ENCODE measurements at regions not wholly inside any gene's neighbourhood (a gene's known extent, or its start where the extent isn't known, plus 50 kb on each side); places are given as distances from the start of the nearest gene placed in this dataset.

DNA sequence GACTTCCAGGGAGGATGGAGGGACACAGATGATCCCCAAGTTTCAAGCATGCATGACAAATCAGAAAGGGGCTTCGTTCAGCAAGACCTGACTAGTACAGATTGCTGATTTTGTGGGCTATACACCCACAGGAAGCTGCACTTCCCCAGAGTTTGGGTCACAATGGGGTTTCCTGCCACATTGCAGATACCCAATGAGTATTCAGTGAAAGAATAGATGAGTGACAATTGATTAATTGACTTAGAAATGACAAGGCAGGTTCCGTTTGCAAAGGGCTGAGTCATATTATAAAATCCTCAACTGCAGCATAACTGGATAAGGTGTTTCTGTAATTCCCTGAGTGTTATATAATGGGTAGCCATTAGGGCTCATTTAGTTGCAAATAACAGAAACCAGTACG lies 146.6 kb upstream of the TBL1X start:
- no peak for DNase-seq

DNA sequence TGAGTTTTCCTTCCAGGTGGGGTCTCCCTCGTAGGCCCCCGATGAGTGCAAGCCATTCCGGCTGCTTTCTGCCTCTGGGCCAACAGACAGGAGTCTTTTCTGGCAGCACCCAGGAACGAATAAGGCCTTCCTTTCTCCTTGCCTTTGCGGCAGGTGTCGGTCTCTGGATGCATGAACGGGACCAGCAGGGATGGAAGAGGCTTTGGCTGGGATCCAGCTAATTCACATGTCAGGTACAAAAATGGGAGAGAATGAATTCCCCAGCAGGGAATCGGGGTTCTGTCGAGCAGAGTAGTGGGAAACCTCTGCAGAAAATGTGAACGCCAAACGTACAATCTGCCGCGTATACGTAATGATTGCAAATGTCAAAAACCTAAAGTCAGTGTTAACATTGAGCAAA lies 146.1 kb upstream of the TBL1X start:
- no peak for DNase-seq

- no peak for DNase-seq
These were observed 143.9 kb upstream of the TBL1X start for GRCh38 chrX:9320940-9321339.

GRCh38 chrX:9324676-9325075 lies 140.2 kb upstream of the TBL1X start:
- no peak for DNase-seq

DNA sequence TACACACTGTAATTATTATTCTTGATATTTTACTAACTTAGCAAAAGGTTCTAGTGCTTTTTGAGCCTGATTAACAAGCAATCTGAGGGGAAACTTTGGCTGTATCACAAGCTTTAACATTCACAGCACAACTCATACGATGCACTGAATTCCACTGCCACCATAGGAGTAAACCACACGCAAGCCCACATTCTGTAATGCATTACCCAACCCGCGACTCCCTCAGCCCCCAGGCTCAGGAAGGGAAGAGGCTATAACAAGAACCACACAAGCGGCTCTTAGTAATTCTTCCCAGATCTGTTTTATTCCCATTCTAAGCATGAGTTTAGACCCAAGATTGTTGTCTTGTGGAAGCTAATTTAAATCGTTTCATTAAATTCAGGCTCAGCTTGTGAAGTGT lies 138.5 kb upstream of the TBL1X start:
- no peak for DNase-seq

DNA sequence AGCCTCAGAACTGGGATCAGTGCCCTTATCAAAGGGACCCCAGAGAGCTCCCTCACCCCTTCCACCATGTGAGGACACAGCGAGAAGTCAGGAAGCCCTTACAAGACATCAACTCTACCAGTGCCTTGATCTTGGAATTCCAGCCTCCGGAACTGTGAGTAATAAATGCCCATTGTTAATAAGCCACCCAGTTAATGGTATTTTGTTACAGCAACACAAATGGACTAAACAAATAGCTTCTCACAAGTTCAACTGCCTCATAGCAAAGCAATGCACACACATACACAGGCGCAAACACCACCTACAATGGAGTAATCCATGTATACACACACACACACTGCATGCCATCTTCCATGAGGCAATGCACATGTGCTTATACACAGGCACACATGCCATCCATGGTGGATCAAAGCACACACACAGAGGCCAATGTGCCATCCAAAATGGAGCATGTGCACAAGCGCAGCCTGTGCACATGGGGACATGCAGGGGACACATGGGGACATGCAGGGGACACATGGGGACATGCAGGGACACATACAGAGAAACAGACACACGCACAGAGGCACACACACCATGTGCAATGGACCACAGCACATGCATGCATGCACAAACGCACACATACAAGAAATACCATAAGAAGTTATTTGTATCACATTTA lies 137.6 kb upstream of the TBL1X start:
- no peak for DNase-seq

- DNase-seq, result no peak
These were observed 137.1 kb upstream of the TBL1X start for GRCh38 chrX:9327747-9328145.

- no peak for DNase-seq
These were observed 135.8 kb upstream of the TBL1X start for GRCh38 chrX:9329056-9329455.

DNA sequence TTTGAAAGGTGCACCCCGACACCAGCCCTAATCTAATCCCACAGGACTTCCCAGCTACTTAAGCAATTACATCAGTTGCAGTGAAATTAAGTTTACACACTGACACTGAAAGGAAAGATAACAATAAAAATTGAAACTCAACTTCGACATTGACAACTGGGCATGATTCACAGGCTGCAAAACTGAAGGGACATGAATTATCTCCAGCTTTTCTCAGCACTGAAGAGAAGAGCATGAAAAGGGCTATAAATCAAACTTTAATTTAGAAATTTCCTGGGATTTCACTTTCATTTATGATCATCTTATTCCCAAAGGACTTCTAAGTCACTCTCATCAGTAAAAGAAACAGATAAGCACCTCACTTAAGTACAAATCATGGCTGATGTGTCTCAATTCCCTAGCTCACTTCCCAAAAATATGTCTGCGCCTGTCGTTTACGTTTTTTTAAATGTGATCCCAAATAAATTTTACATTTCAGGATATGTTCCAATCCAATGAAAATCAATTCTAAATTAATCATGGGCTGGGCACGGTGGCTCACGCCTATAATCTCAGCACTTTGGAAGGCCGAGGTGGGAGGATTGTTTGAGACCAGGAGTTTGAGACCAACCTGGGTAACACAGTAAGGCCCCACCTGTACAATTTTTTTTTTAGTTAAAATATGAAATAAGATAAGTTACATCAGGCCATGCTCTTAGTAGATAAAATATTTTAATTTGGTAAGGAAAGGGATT lies 134.4 kb upstream of the TBL1X start:
- no peak for DNase-seq

DNA sequence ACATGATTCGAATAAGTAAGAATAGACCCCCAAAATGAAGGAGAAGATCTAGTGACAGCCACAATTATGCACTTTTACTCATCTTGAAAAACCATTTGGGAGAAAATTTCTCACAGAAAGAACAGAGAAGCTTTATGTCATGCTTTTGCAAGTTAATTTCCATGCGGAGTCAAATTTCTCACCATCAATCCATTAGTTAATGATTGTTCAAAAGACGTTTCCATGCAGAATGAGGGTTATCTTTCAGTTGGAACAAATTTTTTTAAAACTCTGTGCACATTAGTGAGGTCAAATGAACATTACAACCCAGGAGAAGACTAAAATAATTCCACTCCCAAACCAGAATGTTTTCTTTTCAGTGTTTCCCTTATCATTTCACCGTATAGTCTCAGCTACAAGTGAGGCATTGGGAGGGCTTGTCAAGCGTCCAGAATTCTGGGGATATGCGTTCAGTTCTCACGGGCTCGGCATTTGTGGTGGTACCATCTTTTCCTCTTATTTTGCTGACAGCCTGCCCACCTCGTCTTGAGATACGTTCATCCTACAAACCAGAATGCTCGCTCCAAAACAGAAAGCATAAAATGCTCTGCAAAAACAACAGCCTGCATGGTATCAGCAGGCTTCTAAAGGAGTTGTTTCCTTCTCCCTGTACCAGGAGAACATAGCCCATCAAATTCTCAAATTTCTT lies 130.8 kb upstream of the TBL1X start:
- DNase-seq, result no peak

DNA sequence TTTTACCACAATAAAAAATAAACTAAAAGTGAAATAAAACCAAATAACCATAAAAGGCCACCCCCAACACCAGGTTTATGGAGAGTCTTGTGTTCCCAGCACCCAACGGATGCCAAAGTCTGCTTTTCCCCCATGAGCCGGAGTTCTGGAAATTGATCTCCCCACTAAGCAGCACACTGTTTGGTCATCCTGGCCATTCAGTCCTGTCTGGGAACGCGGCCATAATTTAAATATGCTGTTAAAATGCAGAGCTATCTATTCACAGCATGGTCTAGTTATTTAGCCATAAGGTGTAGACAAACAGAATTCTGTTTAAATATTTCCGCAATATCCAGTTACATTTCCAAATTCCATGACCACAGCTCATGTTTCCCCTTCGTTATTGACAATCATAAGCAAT lies 129.6 kb upstream of the TBL1X start:
- DNase-seq, result no peak

DNA sequence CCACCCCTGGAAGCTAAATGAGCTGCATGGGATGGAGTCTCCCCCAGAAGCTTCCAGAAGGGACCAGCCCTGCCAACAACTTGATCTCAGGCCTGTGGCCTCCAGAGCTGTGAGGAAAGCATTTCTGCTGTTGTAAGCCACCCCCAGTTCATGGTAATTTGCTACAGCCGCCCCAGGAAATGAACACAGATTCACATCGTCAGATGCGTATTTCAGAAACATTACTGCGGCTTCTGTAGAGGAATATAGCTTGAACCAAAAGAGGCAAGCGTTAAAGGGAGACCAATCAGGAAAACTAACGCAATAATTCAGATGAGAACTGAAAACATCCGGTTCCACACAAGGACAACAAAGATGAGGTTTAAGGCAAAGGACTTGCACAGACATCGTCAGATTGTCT lies 128.4 kb upstream of the TBL1X start:
- no peak for DNase-seq

DNA sequence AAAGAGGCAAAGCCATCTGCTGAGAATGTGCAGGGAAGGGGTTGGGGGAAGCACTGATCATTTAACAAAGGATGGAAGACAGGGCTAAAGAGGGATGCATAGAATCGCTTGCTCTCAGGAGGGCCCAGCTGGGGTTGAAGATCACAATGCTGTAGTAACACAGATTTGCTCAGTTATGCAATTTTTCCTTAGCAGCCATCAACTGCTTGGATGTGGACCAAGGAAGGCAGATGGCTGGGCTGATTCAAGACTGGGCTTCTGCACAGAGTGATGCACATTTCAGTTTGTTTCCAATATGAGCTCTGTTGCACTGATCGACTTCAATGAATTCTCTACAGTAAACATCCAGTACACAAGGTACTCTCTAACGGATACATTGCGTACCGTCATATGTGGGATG lies 127.8 kb upstream of the TBL1X start:
- no peak for DNase-seq

DNA sequence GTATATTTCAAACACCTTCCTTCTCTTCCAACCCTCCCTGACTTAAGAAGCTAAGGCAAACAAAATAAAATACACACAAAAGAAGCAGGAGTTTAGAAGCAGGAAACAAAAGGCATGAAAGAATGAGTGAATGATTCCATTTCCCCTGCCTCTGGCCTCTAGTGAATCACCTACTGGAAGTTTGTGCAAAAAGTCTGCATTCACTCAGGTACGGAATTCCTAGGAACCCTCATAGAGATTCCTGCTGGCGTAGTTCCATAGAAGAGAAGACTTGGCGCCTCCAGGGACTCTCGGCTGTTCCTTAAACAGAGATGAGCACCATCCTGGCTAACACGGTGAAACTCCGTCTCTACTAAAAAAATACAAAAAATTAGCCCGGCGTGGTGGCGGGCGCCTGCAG lies 125.9 kb upstream of the TBL1X start:
- no peak for DNase-seq

DNA sequence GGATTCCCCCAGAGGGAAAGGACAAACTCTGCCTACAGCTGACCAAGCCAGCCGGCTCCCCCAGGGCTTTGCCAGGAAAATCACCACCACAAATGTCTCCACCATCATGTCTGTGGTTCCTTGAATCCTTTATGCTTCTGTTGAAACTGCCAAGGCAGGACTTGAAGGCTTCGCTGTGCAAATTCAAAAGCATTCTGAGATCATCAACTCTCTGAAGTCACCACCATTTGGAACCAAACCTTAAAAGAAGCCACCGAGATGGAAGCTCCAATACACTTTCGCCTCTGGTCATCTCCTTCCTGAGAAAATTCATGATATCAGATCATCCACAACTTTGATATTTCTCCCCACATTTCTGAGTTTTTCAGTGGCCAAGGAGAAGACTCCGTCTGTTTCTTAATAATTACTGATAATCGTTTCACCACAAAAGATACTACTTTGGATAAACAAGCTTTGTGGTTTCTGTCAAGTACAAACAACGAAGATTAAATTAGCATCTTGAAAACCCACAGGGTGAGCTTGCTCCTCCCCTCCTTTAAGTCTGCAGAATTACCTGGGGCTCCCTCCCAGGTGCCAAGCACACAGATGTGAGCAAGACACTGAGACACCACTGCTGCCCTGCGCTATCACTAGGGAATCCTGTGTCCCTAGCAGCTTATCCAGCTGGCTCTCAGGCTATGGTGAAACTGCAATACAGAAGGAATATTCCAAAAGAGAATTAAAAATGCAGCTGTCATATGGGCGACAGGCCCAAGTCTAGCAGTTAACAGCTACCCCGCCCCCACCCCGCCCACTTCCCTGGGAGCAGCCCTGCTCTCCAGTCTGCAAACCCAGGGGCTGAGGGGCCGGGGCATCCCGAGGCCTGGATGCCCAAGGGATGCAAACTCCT lies 125.0 kb upstream of the TBL1X start:
- no peak for DNase-seq

DNA sequence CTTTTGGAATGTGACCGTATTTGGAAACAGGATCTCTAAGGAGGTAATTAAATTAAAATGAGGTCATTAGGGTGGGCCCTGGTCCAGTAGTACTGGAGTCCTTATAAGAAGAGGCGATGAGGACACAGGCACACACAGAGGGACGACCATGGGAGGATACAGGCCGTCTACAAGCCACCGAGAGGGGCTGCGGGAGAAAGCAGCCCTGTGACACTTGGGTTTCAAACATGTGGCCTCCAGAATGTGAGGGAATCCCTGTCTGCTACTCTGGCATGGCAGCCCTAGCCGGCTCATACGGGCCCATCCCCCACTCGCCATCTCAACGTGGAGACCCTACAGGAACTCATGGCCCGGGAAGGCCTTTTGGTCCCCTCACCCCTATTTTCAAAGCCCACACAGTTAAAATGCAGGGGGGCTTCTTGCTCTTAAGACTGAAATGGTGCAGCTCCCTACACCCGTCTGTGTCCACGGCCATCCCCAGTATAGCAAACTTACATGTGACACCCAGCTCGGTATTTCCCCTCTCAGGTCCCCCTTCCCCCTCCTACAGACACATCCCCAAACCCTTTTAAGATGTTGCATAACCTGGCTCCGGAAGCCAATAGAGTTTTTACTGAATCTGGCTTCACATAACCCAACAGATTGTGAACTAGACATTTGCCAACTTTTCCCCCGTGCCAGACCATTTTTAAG lies 124.1 kb upstream of the TBL1X start:
- DNase-seq, result no peak

DNA sequence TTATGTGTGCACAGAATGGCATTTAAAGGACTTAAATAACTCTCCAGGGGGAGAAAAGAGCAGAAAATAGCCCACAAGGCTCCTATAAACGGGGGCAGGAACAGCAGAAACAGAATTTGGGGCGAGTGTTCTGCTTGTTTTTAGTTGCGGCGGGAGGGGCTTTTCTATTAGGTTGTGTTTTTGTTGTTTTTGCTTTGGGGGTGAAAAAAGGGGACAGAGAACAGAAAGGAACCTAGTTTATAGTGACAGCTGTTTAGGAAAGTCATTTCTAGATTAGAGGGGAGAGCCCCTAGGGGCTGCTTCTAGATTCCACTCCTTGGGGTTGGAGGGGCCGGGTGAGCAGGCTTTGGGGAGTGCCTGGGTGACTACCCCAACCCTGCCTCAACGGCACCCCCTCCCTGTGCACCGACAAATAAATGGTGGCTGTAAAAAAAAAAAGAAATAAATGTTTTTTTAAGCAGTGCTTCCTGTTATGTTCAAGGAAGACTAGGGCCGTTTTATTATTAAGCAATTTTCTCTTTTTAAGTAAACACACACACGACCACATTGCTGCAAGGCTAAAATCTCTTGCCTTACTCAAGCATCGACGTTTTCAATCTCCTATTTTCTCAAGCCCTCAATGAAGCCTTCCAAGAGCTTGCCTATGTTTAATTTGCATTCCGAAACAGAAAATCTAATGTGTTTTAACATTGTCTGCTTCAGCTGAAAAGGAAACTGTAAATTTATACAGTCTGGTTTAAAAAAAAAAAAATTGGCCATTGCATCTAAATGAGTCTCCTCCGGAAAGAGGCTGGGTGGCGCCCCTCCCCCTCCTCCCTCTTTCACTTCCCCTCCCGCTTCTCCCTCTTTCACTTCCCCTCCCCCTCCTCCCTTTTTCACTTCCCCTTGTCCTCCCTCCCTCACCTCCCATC lies 123.3 kb upstream of the TBL1X start:
- peak; percentile 56 for DNase-seq

DNA sequence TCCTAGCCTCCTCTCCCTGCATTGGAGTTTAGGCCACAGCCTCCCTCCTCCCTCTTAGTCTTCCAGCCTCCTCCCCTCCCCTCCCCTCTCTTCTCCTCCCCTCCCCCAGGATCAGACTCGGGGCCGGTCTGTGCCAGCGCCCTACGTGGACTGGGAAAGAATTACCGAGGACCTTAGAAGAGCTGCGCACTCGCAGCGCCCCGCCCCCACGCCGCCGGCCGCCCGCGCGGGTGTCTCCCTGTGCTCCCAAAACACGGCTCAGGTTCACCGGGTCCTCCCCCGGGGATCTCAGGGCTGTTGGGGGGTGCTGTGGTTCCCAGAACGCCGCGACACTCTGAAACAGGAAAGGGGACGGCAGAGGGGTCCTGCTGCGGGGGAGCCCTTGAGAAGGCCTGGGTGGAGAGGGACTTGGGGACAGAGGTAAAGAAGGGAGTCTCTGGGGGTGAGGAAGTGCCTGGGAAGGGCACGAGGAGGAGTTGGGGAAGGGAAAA lies 122.3 kb upstream of the TBL1X start:
- peak; percentile 73 for DNase-seq

DNA sequence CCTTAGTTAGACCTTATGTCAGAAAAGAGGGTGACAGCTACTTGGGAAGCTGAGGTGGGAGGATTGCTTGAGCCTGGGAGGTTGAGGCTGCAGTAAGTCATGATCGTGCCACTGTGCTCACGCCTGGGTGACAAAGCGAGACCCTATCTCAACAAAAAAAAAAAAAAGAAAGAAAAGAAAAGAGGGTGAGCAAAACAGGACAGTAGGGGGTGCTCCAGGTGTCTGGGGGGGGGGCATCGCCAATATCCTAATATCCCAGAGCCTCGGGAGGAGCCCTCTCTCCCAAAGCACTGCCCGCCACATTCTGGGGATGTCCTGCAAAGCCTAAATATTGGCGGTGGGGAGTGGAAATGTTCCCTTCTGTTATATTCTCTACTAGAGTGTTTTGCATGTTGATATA lies 120.9 kb upstream of the TBL1X start:
- DNase-seq, result no peak

- DNase-seq, result no peak
These were observed 118.9 kb upstream of the TBL1X start for GRCh38 chrX:9345957-9346356.

Data from NCI-H510A treated with DMSO at 0.1 percent for 48 hours (cell line).